ENCODE measurements at regions not wholly inside any gene's neighbourhood (a gene's known extent, or its start where the extent isn't known, plus 50 kb on each side); places are given as distances from the start of the nearest gene placed in this dataset.

- TF ChIP-seq, protein P1, sequence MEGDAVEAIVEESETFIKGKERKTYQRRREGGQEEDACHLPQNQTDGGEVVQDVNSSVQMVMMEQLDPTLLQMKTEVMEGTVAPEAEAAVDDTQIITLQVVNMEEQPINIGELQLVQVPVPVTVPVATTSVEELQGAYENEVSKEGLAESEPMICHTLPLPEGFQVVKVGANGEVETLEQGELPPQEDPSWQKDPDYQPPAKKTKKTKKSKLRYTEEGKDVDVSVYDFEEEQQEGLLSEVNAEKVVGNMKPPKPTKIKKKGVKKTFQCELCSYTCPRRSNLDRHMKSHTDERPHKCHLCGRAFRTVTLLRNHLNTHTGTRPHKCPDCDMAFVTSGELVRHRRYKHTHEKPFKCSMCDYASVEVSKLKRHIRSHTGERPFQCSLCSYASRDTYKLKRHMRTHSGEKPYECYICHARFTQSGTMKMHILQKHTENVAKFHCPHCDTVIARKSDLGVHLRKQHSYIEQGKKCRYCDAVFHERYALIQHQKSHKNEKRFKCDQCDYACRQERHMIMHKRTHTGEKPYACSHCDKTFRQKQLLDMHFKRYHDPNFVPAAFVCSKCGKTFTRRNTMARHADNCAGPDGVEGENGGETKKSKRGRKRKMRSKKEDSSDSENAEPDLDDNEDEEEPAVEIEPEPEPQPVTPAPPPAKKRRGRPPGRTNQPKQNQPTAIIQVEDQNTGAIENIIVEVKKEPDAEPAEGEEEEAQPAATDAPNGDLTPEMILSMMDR (IDR thresholded peaks at IDR 0.05), result no peak
- H3K79me2 ChIP-seq, result no peaks in the 10 kb centered on the region
- no peak overlapping the region for H3K4me2 ChIP-seq (ENCODE audit: low read length)
- H3K27ac ChIP-seq, result no peak overlapping the region
- no peaks in the 10 kb centered on the region for H3K9me3 ChIP-seq (ENCODE audit: control insufficient read depth, low read length)
- no peak overlapping the region for H3K4me3 ChIP-seq (ENCODE audit: low read depth, low read length)
- H3K27me3 ChIP-seq (ENCODE audit: control insufficient read depth, insufficient read depth, low read length), result no peaks in the 10 kb centered on the region
- no peak overlapping the region for H3K9ac ChIP-seq
- no peaks in the 10 kb centered on the region for H3K4me1 ChIP-seq
- no peaks in the 10 kb centered on the region for H3K36me3 ChIP-seq (ENCODE audit: control insufficient read depth, insufficient read depth, low read length)
- no peak overlapping the region for H2AFZ ChIP-seq
Measured at GRCh38 chr18:76133873-76134272, 361.2 kb downstream of the ZNF516 start.

DNA sequence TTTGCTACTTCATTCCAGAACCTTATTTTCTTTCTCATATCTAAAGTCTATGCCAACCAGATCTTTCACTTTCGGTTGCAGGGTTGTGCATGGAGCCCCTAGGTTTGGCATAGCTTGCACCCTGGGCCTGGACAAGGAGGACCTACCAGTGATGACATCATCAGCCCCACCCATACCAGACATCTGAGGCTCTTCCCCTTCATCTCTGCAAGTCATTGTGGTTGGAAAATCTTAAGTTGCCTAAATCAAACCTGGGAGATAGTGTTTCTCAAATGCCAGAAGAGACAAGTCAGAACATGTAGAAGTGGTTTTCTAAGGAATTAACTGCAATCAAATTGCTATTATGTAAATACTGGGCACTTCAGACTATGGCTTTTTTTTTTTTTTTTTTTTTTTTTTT is 363.3 kb downstream of the ZNF516 start:
- TF ChIP-seq, protein P1 (IDR thresholded peaks at IDR 0.05), result no peak
- Histone ChIP-seq H3K4me2 (ENCODE audit: low read length) (no peak overlapping the region), H3K4me3 (ENCODE audit: low read depth, low read length) (no peak overlapping the region), H2AFZ (no peak overlapping the region), H3K36me3 (ENCODE audit: control insufficient read depth, insufficient read depth, low read length) (no peaks in the 10 kb centered on the region), H3K9ac (no peak overlapping the region), H3K27me3 (ENCODE audit: control insufficient read depth, insufficient read depth, low read length) (no peaks in the 10 kb centered on the region), H3K9me3 (ENCODE audit: control insufficient read depth, low read length) (no peaks in the 10 kb centered on the region), H3K79me2 (no peaks in the 10 kb centered on the region), H3K27ac (no peak overlapping the region), H3K4me1 (no peaks in the 10 kb centered on the region)

GRCh38 chr18:76130845-76131244 is 364.2 kb downstream of the ZNF516 start:
- Histone ChIP-seq H2AFZ (no peak overlapping the region), H3K4me1 (no peaks in the 10 kb centered on the region), H3K27me3 (ENCODE audit: control insufficient read depth, insufficient read depth, low read length) (no peaks in the 10 kb centered on the region), H3K9ac (no peak overlapping the region), H3K4me3 (ENCODE audit: low read depth, low read length) (no peak overlapping the region), H3K4me2 (ENCODE audit: low read length) (no peak overlapping the region), H3K79me2 (no peaks in the 10 kb centered on the region), H3K27ac (no peak overlapping the region), H3K9me3 (ENCODE audit: control insufficient read depth, low read length) (no peaks in the 10 kb centered on the region), H3K36me3 (ENCODE audit: control insufficient read depth, insufficient read depth, low read length) (no peaks in the 10 kb centered on the region)
- TF ChIP-seq, protein P1 (IDR thresholded peaks at IDR 0.05), result no peak

DNA sequence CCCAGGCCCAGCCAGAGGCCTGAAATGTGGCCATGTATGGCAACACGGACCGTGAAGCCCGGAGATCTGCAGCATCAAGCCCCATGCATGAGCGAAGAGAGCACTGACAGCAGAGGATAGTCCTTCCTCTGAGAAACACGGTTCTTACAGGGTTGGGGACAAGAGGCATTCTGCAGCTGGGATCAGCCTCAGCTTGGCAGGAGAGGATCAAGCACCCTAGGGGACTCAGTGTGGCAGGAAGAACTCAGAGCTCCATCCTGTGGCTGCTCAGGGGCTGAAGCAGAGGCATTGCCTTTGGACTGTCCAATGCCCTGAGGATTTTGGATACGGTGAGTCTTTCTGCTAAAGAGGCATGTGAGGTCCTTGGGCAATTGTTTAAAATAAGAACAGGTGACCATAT is 368.7 kb downstream of the ZNF516 start:
- no peaks in the 10 kb centered on the region for H3K4me1 ChIP-seq
- no peak overlapping the region for H2AFZ ChIP-seq
- TF ChIP-seq, protein P1 (IDR thresholded peaks at IDR 0.05), result no peak
- no peak overlapping the region for H3K4me3 ChIP-seq (ENCODE audit: low read depth, low read length)
- no peaks in the 10 kb centered on the region for H3K36me3 ChIP-seq (ENCODE audit: control insufficient read depth, insufficient read depth, low read length)
- H3K27me3 ChIP-seq (ENCODE audit: control insufficient read depth, insufficient read depth, low read length), result no peaks in the 10 kb centered on the region
- H3K4me2 ChIP-seq (ENCODE audit: low read length), result no peak overlapping the region
- H3K27ac ChIP-seq, result no peak overlapping the region
- H3K79me2 ChIP-seq, result no peaks in the 10 kb centered on the region
- no peaks in the 10 kb centered on the region for H3K9me3 ChIP-seq (ENCODE audit: control insufficient read depth, low read length)
- no peak overlapping the region for H3K9ac ChIP-seq

- H3K36me3 ChIP-seq (ENCODE audit: control insufficient read depth, insufficient read depth, low read length), result no peaks in the 10 kb centered on the region
Measured at GRCh38 chr18:76121011-76121410, 374.0 kb downstream of the ZNF516 start.

More at GRCh38 chr18:76121011-76121410, 374.0 kb downstream of the ZNF516 start:
- Histone ChIP-seq H3K27me3 (ENCODE audit: control insufficient read depth, insufficient read depth, low read length) (no peaks in the 10 kb centered on the region), H3K79me2 (no peaks in the 10 kb centered on the region), H3K9ac (no peak overlapping the region), H2AFZ (no peak overlapping the region), H3K4me2 (ENCODE audit: low read length) (no peak overlapping the region), H3K4me3 (ENCODE audit: low read depth, low read length) (no peak overlapping the region), H3K27ac (no peak overlapping the region), H3K4me1 (no peaks in the 10 kb centered on the region), H3K9me3 (ENCODE audit: control insufficient read depth, low read length) (no peaks in the 10 kb centered on the region)
- TF ChIP-seq, protein P1 (IDR thresholded peaks at IDR 0.05), result no peak
